B cell (primary cell): ENCODE measurements at regions not wholly inside any gene's neighbourhood (a gene's known extent, or its start where the extent isn't known, plus 50 kb on each side); places are given as distances from the start of the nearest gene placed in this dataset.

ENCODE experiments used
- EZH2 ChIP-seq: IDR thresholded peaks from 2 replicates; pipeline ENCODE4 v1.6.1; 2012; ENCODE audit warnings: borderline replicate concordance, low read depth, mild to moderate bottlenecking, moderate library complexity, low read length; ENCODE audit not compliant: insufficient read depth, poor library complexity, severe bottlenecking
- TF ChIP-seq, protein P1 (sequence below): fragments of 200-600 bp; IDR thresholded peaks from one replicate; pipeline ENCODE4 v1.8.0; 2022; ENCODE audit warnings: antibody characterized with exemption, mild to moderate bottlenecking

DNA sequence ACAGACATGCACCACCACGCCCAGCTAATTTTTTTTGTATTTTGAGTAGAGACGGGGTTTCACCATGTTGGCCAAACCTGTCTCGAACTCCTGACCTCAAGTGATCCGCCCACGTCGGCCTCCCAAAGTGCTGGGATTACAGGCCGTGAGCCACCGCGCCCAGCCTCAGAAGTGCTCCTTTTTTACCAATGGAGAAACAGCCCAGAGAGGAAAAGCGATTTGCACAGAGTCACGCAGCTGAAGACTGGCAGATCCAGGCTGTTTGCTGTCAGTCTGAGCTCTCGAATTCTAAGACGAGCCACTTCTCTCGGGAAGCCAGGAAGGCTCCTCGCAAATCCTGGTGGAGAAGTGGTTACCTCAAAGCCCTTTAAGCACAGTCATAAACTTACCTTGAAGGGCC is 57.4 kb upstream of the SDK1 start:
- TF ChIP-seq, protein P1, sequence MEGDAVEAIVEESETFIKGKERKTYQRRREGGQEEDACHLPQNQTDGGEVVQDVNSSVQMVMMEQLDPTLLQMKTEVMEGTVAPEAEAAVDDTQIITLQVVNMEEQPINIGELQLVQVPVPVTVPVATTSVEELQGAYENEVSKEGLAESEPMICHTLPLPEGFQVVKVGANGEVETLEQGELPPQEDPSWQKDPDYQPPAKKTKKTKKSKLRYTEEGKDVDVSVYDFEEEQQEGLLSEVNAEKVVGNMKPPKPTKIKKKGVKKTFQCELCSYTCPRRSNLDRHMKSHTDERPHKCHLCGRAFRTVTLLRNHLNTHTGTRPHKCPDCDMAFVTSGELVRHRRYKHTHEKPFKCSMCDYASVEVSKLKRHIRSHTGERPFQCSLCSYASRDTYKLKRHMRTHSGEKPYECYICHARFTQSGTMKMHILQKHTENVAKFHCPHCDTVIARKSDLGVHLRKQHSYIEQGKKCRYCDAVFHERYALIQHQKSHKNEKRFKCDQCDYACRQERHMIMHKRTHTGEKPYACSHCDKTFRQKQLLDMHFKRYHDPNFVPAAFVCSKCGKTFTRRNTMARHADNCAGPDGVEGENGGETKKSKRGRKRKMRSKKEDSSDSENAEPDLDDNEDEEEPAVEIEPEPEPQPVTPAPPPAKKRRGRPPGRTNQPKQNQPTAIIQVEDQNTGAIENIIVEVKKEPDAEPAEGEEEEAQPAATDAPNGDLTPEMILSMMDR = no peak
- no peak for TF ChIP-seq EZH2
